CD14-positive monocyte (primary cell): ENCODE measurements at regions not wholly inside any gene's neighbourhood (a gene's known extent, or its start where the extent isn't known, plus 50 kb on each side); places are given as distances from the start of the nearest gene placed in this dataset.

Experiments used
- DNase-seq, 3 donors: peaks; one replicate each; pipeline ENCODE4 v3.0.0-alpha.2; 2011 to 2022
- H2AFZ ChIP-seq: 2 replicates; pipeline ENCODE4 v1.6.0; 2012; ENCODE audit warnings: mild to moderate bottlenecking, low read depth, low read length, inconsistent platforms; ENCODE audit not compliant: insufficient read depth, poor library complexity, severe bottlenecking
- H3K27ac ChIP-seq, 2 donors: 1 replicate in 1 of 2; 2 replicates in 1 of 2; pipeline ENCODE4 v1.5.1; 2012 to 2013; ENCODE audit warnings: low read length in 2 of 2, control low read depth in 1 of 2, inconsistent platforms in 1 of 2, low read depth in 1 of 2, mild to moderate bottlenecking in 1 of 2
- H3K27me3 ChIP-seq, 2 donors: one replicate each; pipeline versions ENCODE4 v1.6.0 to v1.6.1; 2011 to 2013; ENCODE audit warnings: low read length in 2 of 2; ENCODE audit not compliant: control insufficient read depth in 2 of 2, insufficient read depth in 2 of 2
- H3K36me3 ChIP-seq, 2 donors: replicated peaks in 1 of 2; 1 replicate in 1 of 2; 2 replicates in 1 of 2; pipeline versions ENCODE4 v1.5.1 to v1.6.1; 2012 to 2013; ENCODE audit warnings: low read length in 2 of 2, control low read depth in 1 of 2, inconsistent platforms in 1 of 2, mild to moderate bottlenecking in 1 of 2; ENCODE audit not compliant: insufficient read depth in 2 of 2, control insufficient read depth in 1 of 2
- H3K4me1 ChIP-seq, 2 donors: 1 replicate in 1 of 2; 2 replicates in 1 of 2; pipeline versions ENCODE4 v1.5.1 to v1.6.1; 2012 to 2013; ENCODE audit warnings: low read length in 2 of 2, control low read depth in 1 of 2, inconsistent platforms in 1 of 2, mild to moderate bottlenecking in 1 of 2, moderate library complexity in 1 of 2; ENCODE audit not compliant: insufficient read depth in 2 of 2, control insufficient read depth in 1 of 2
- H3K4me2 ChIP-seq: replicated peaks from 2 replicates; pipeline ENCODE3; 2012; ENCODE audit warnings: low read length, moderate library complexity, mild to moderate bottlenecking; ENCODE audit not compliant: poor library complexity, severe bottlenecking; ENCODE audit errors: extremely low read depth
- H3K4me3 ChIP-seq, 3 experiments: fragments of 200-600 bp in 1 of 3; sonication (generic) in 1 of 3; replicated peaks in 1 of 3; 1 replicate in 2 of 3; 2 replicates in 1 of 3; pipeline ENCODE4 v1.5.1; 2011 to 2013; ENCODE audit warnings: low read length in 3 of 3, mild to moderate bottlenecking in 3 of 3, control low read depth in 2 of 3, low read depth in 2 of 3, inconsistent platforms in 1 of 3, moderate library complexity in 1 of 3
- H3K79me2 ChIP-seq: 2 replicates; pipeline ENCODE4 v1.6.0; 2012; ENCODE audit warnings: mild to moderate bottlenecking, control low read depth, inconsistent platforms, low read length, moderate library complexity; ENCODE audit not compliant: insufficient read depth
- H3K9ac ChIP-seq: 2 replicates; pipeline ENCODE4 v1.6.0; 2017; ENCODE audit warnings: low read length, mild to moderate bottlenecking; ENCODE audit not compliant: insufficient read depth, poor library complexity, severe bottlenecking
- H3K9me3 ChIP-seq, 2 donors: replicated peaks in 1 of 2; 1 replicate in 1 of 2; 2 replicates in 1 of 2; pipeline versions ENCODE4 v1.5.1 to v1.6.1; 2012 to 2013; ENCODE audit warnings: low read length in 2 of 2, control low read depth in 1 of 2; ENCODE audit not compliant: control insufficient read depth in 1 of 2, insufficient read depth in 1 of 2
- H4K20me1 ChIP-seq: 2 replicates; pipeline ENCODE4 v1.6.0; 2012; ENCODE audit warnings: mild to moderate bottlenecking, low read length, control low read depth, moderate library complexity; ENCODE audit not compliant: insufficient read depth
- H3K27ac Mint-ChIP-seq, 7 donors: one replicate each; pipeline ENCODE4 v1.8.0; 2020; ENCODE audit warnings: mild to moderate bottlenecking in 7 of 7, mixed read lengths in 7 of 7, moderate library complexity in 6 of 7, inconsistent platforms in 2 of 7
- H3K27me3 Mint-ChIP-seq, 3 donors: one replicate each; pipeline ENCODE4 v1.8.0; 2021 to 2022; ENCODE audit warnings: low read depth in 3 of 3, mild to moderate bottlenecking in 3 of 3, mixed read lengths in 3 of 3, moderate library complexity in 3 of 3, inconsistent platforms in 1 of 3
- H3K36me3 Mint-ChIP-seq, 2 donors: one replicate each; pipeline ENCODE4 v1.8.0; 2020; ENCODE audit warnings: mixed read lengths in 2 of 2, inconsistent platforms in 1 of 2, mild to moderate bottlenecking in 1 of 2
- H3K4me1 Mint-ChIP-seq: one replicate; pipeline ENCODE4 v1.8.0; 2020; ENCODE audit warnings: mild to moderate bottlenecking, mixed read lengths
- H3K4me3 Mint-ChIP-seq, 2 donors: one replicate each; pipeline ENCODE4 v1.8.0; 2020; ENCODE audit warnings: mild to moderate bottlenecking in 2 of 2, mixed read lengths in 2 of 2, moderate library complexity in 1 of 2
- H3K9me3 Mint-ChIP-seq, 7 donors: one replicate each; pipeline ENCODE4 v1.8.0; 2020 to 2022; ENCODE audit warnings: mixed read lengths in 7 of 7, mild to moderate bottlenecking in 6 of 7, moderate library complexity in 6 of 7, inconsistent platforms in 2 of 7
- WGBS: methylation state at CpG from one replicate; pipeline ENCODE4 v1.1.5; 2013; ENCODE audit warnings: missing lambda C conversion rate; ENCODE audit not compliant: insufficient coverage; 5-methylcytosine and 5-hydroxymethylcytosine counted together
- intact Hi-C, 2 donors: fragments of 100-400 bp; cut with micrococcal nuclease; formaldehyde crosslinking; loops; one replicate each; pipeline versions ENCODE4 v1.15.0 to v1.15.1; 2023
- TF ChIP-seq, protein P1 (sequence below): fragments of 200-600 bp; IDR thresholded peaks from one replicate; pipeline ENCODE4 v1.8.0; 2022; ENCODE audit warnings: antibody characterized with exemption, mild to moderate bottlenecking

DNA sequence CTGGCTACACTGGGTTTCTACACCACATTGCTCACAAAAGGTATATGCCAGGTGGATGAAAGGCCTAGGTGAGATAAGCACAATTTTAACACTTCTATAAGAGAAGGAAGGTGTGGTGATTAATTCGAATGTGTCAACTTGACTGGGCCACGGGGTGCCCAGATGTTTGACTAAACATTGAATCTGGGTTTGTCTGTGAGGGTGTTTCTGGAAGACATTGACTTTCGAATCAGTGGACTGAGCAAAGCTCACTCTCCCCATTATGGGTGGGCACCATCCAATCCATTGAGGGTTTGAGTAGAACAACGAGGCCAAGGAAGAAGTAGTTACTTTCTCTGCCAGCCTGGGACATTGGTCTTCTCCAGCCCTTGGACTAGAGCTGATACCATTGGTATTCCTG lies 78.2 kb upstream of the COL5A1 start:
- H3K4me3 Mint-ChIP-seq = no peak overlapping the region
- no CpG with 5 or more reads among the region's 4 CpGs for WGBS
- H3K79me2 ChIP-seq = no peaks in the 10 kb centered on the region
- DNase-seq = no peak
- H3K4me2 ChIP-seq = no peak overlapping the region
- intact Hi-C loops = no loop called here
- no peak overlapping the region for H3K27ac Mint-ChIP-seq
- H3K9me3 ChIP-seq = peaks cover 11 to 24% of the 10 kb centered on the region in 2 donors
- peaks cover 4 to 29% (median 13%) of the 10 kb centered on the region in 7 donors for H3K9me3 Mint-ChIP-seq
- H3K4me3 ChIP-seq = no peak overlapping the region
- no peak overlapping the region for H3K9ac ChIP-seq
- peaks cover 0 to 6% of the 10 kb centered on the region in 2 donors for H3K27me3 ChIP-seq
- H3K27ac ChIP-seq = no peak overlapping the region
- H2AFZ ChIP-seq = no peak overlapping the region
- H3K4me1 Mint-ChIP-seq = peaks cover 9% of the 10 kb centered on the region
- no peaks in the 10 kb centered on the region for H3K4me1 ChIP-seq
- H4K20me1 ChIP-seq = no peaks in the 10 kb centered on the region
- no peaks in the 10 kb centered on the region for H3K36me3 ChIP-seq
- TF ChIP-seq, protein P1, sequence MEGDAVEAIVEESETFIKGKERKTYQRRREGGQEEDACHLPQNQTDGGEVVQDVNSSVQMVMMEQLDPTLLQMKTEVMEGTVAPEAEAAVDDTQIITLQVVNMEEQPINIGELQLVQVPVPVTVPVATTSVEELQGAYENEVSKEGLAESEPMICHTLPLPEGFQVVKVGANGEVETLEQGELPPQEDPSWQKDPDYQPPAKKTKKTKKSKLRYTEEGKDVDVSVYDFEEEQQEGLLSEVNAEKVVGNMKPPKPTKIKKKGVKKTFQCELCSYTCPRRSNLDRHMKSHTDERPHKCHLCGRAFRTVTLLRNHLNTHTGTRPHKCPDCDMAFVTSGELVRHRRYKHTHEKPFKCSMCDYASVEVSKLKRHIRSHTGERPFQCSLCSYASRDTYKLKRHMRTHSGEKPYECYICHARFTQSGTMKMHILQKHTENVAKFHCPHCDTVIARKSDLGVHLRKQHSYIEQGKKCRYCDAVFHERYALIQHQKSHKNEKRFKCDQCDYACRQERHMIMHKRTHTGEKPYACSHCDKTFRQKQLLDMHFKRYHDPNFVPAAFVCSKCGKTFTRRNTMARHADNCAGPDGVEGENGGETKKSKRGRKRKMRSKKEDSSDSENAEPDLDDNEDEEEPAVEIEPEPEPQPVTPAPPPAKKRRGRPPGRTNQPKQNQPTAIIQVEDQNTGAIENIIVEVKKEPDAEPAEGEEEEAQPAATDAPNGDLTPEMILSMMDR = no peak
- H3K36me3 Mint-ChIP-seq = no peaks in the 10 kb centered on the region
- H3K27me3 Mint-ChIP-seq = peaks cover 6 to 29% (median 15%) of the 10 kb centered on the region in 3 donors

DNA sequence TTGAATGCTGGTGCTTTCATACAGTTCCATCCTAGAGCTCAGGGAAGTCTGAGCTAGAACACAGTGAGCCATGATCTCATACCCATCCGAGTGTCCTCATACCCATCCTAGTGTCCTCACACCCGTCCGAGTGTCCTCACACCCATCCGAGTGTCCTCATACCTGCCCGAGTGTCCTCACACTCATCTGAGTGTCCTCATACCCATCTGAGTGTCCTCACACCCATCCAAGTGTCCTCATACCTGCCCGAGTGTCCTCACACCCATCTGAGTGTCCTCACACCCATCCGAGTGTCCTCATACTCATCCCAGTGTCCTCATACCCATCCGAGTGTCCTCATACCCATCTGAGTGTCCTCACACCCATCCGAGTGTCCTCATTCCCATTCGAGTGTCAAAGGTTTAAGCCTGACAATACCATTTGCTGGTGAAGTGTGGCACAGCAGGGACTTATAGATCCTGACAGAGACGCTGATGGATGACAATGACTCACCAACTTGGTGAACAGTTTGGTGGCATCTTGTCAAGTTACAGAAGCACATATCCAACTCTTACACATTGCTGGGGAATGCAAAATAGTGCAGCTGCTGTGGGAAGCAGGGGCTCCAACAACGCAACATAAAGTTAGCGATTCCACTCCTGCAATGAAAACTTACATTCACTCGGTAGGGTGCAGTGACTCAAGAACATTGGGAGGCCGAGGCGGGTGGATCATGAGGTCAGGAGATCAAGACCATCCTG lies 77.0 kb upstream of the COL5A1 start:
- intact Hi-C loops = no loop called here
- Histone ChIP-seq H3K4me1 (no peaks in the 10 kb centered on the region), H3K36me3 (no peaks in the 10 kb centered on the region), H3K9me3 (peaks cover 11 to 24% of the 10 kb centered on the region in 2 donors), H3K27ac (no peak overlapping the region), H2AFZ (no peak overlapping the region), H3K9ac (no peak overlapping the region), H3K79me2 (no peaks in the 10 kb centered on the region), H3K4me3 (no peak overlapping the region), H3K27me3 (peaks cover 0 to 6% of the 10 kb centered on the region in 2 donors), H3K4me2 (no peak overlapping the region), H4K20me1 (no peaks in the 10 kb centered on the region)
- Mint-ChIP-seq H3K4me3 (no peak overlapping the region), H3K9me3 (peaks cover 4 to 29% (median 13%) of the 10 kb centered on the region in 7 donors), H3K27ac (peak overlapping the region in 1 of 7 donors; percentile 54), H3K36me3 (no peaks in the 10 kb centered on the region), H3K4me1 (peaks cover 2% of the 10 kb centered on the region), H3K27me3 (peaks cover 4 to 22% (median 12%) of the 10 kb centered on the region in 3 donors)
- no peak for DNase-seq
- TF ChIP-seq, protein P1 = no peak
- WGBS = 97% methylated on average over 16 of the region's 16 CpGs
